ENCODE measurements at regions not wholly inside any gene's neighbourhood (a gene's known extent, or its start where the extent isn't known, plus 50 kb on each side); places are given as distances from the start of the nearest gene placed in this dataset.

DNA sequence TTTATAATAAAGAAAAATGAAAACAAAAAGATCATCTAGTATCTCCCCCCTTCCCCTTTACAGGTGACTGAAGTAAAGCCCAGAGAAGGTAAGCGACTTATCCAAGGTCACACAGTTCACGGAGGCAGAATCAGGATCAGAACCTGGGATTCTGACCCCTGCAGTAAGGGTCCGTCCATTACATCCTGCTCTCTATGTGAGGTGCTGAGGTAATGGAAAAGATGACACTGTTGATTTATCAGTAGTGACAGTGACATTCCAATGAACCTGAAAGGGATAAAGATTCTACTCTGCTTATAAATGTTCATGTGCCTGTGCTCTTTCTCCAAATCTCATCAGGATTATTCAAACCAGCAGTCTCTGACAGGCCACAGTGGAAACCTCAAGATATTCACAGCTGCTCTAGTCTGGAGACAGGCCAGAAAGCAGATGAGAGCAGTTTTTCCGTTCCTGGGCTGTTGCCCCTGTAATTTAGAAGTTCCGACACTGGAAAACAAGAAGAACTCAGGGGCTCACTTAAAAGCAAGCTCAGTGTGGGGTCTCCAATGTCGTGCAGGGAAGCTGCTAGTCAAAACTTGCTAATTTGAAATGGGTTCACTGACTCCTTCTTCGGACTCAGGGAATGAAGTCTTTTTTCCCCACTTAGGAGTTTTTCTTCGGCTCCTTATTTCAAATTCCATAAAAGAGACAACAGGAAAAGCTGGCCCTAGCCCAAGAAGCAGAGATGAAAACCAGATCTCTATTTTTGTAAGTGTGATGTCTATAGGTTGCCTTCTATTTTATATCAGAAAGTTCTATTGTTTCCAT is 131.8 kb upstream of the EEA1 start:
- H3K4me3 ChIP-seq (ENCODE audit: low read length) = no peak overlapping the region
- H3K9me2 ChIP-seq (ENCODE audit: insufficient read depth, low read length) = no peaks in the 10 kb centered on the region
- no peaks in the 10 kb centered on the region for H3K36me3 ChIP-seq (ENCODE audit: insufficient read depth, low read length)
- H4K20me1 ChIP-seq (ENCODE audit: insufficient read depth) = no peaks in the 10 kb centered on the region
- H3K4me2 ChIP-seq (ENCODE audit: low read length) = no peak overlapping the region
- H3K9ac ChIP-seq (ENCODE audit: low read length) = no peak overlapping the region
- no peak overlapping the region for H3K27ac ChIP-seq (ENCODE audit: low read length)
- H3K27me3 ChIP-seq (ENCODE audit: insufficient read depth, low read depth, low read length) = no peaks in the 10 kb centered on the region
- TF ChIP-seq EP300 (conservative IDR thresholded peaks at IDR 0.05; ENCODE audit: poor library complexity, severe bottlenecking) (no peak), RAD21 (conservative IDR thresholded peaks at IDR 0.05) (no peak), TAF1 (IDR thresholded peaks at IDR 0.05; ENCODE audit: low read depth) (no peak), SMC3 (conservative IDR thresholded peaks at IDR 0.05; ENCODE audit: poor library complexity) (no peak), EZH2 (IDR thresholded peaks at IDR 0.05; ENCODE audit: borderline replicate concordance, insufficient read depth, low read length, poor library complexity, severe bottlenecking) (no peak), POLR2AphosphoS5 (IDR thresholded peaks at IDR 0.05) (no peak), MXI1 (conservative IDR thresholded peaks at IDR 0.05; ENCODE audit: poor library complexity, severe bottlenecking) (no peak), REST (IDR thresholded peaks at IDR 0.05; ENCODE audit: borderline replicate concordance) (no peak)
- TF ChIP-seq, protein P1, sequence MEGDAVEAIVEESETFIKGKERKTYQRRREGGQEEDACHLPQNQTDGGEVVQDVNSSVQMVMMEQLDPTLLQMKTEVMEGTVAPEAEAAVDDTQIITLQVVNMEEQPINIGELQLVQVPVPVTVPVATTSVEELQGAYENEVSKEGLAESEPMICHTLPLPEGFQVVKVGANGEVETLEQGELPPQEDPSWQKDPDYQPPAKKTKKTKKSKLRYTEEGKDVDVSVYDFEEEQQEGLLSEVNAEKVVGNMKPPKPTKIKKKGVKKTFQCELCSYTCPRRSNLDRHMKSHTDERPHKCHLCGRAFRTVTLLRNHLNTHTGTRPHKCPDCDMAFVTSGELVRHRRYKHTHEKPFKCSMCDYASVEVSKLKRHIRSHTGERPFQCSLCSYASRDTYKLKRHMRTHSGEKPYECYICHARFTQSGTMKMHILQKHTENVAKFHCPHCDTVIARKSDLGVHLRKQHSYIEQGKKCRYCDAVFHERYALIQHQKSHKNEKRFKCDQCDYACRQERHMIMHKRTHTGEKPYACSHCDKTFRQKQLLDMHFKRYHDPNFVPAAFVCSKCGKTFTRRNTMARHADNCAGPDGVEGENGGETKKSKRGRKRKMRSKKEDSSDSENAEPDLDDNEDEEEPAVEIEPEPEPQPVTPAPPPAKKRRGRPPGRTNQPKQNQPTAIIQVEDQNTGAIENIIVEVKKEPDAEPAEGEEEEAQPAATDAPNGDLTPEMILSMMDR (IDR thresholded peaks at IDR 0.05; ENCODE audit: poor library complexity, severe bottlenecking) = no peak
- H3K79me2 ChIP-seq (replicated peaks; ENCODE audit: insufficient read depth, low read length) = no peaks in the 10 kb centered on the region
- H3K9me3 ChIP-seq (ENCODE audit: low read length) = no peaks in the 10 kb centered on the region
- H2AFZ ChIP-seq (ENCODE audit: low read depth, low read length) = no peak overlapping the region
- H3F3A ChIP-seq (ENCODE audit: insufficient read depth, low read length, poor library complexity, severe bottlenecking) = no peaks in the 10 kb centered on the region

GRCh38 chr12:93061473-93062419 is 132.7 kb upstream of the EEA1 start:
- Histone ChIP-seq H3K79me2 (replicated peaks; ENCODE audit: insufficient read depth, low read length) (no peaks in the 10 kb centered on the region), H3K36me3 (ENCODE audit: insufficient read depth, low read length) (no peaks in the 10 kb centered on the region), H3K27me3 (ENCODE audit: insufficient read depth, low read depth, low read length) (no peaks in the 10 kb centered on the region), H2AFZ (ENCODE audit: low read depth, low read length) (no peak overlapping the region), H3F3A (ENCODE audit: insufficient read depth, low read length, poor library complexity, severe bottlenecking) (no peaks in the 10 kb centered on the region), H3K27ac (ENCODE audit: low read length) (no peak overlapping the region), H3K4me3 (ENCODE audit: low read length) (no peak overlapping the region), H4K20me1 (ENCODE audit: insufficient read depth) (no peaks in the 10 kb centered on the region), H3K9me2 (ENCODE audit: insufficient read depth, low read length) (no peaks in the 10 kb centered on the region), H3K9me3 (ENCODE audit: low read length) (no peaks in the 10 kb centered on the region), H3K4me2 (ENCODE audit: low read length) (no peak overlapping the region), H3K9ac (ENCODE audit: low read length) (no peak overlapping the region)
- TF ChIP-seq POLR2AphosphoS5 (IDR thresholded peaks at IDR 0.05) (no peak), MXI1 (conservative IDR thresholded peaks at IDR 0.05; ENCODE audit: poor library complexity, severe bottlenecking) (no peak), REST (IDR thresholded peaks at IDR 0.05; ENCODE audit: borderline replicate concordance) (no peak), TAF1 (IDR thresholded peaks at IDR 0.05; ENCODE audit: low read depth) (no peak), SMC3 (conservative IDR thresholded peaks at IDR 0.05; ENCODE audit: poor library complexity) (no peak), EP300 (conservative IDR thresholded peaks at IDR 0.05; ENCODE audit: poor library complexity, severe bottlenecking) (no peak), EZH2 (IDR thresholded peaks at IDR 0.05; ENCODE audit: borderline replicate concordance, insufficient read depth, low read length, poor library complexity, severe bottlenecking) (no peak)
- TF ChIP-seq, protein P1 (IDR thresholded peaks at IDR 0.05; ENCODE audit: poor library complexity, severe bottlenecking) = no peak

Measured in neural cell (in vitro differentiated cells).